ENCODE measurements at regions not wholly inside any gene's neighbourhood (a gene's known extent, or its start where the extent isn't known, plus 50 kb on each side); places are given as distances from the start of the nearest gene placed in this dataset.

DNA sequence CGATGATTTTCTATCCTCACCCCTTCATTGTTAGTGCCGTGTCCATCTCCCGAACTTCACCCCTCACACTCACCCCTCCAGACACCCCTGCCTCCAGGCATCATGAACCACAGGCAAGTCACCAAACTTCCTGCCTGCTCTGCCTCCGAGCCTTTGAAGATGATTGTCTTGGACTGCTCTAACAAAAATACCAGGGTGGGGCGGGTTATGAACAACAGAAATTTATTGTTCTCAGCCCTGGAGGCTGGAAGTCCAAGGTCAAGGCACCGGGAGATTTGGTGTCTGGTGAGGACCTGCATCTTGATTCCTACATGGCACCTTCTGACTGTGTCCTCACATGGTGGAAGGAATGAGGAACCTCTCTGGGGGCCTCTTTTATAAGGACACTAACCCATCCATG lies 1508.3 kb downstream of the TBC1D22A start:
- DNase-seq (ENCODE audit: low read depth): no peak

- DNase-seq (ENCODE audit: low read depth): no peak
Measured at GRCh38 chr22:48268771-48269552, 1506.5 kb downstream of the TBC1D22A start.

GRCh38 chr22:48268293-48268692 lies 1505.8 kb downstream of the TBC1D22A start:
- no peak for DNase-seq (ENCODE audit: low read depth)

DNA sequence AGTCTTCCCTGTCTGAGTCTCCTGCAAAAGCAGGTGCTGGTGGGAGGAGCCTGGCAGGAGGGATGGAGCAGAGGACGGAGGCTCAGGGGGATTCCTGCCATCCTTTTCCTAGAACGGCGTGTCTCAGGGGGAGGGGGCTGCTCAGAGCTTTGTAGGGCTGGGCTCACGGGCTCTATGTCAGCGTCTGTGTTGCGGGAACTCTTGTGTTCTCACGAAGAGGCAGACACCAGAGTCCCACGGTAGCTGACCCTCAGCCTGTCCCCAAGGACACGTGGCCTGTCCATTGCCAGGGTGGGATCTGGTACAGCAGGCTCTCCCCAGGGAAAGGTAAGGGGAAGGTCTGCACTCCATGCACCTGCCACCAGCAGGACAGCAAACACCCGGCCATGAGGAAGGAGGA lies 1505.2 kb downstream of the TBC1D22A start:
- no peak for DNase-seq (ENCODE audit: low read depth)

GRCh38 chr22:48265000-48265625 lies 1502.7 kb downstream of the TBC1D22A start:
- DNase-seq (ENCODE audit: low read depth): no peak

DNA sequence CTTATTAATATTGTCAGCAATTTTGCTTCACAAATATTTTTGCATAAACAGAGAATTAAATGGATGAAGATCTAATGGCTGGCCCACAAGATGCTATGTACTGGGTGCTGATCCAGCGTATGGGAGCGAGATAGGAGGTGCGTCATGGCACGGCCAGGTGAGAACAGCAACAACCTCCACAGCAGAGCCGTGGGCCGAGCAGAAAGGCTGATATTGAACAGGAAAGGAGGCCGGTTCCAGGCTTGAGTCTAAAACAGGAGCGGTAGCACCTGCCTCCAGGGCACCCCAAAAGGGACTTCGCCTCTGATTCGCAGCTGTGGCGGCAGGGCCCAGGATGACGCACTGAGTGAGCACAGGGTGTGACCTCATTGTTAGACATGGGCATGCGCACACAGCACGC lies 1502.1 kb downstream of the TBC1D22A start:
- DNase-seq (ENCODE audit: low read depth): no peak

GRCh38 chr22:48263791-48264351 lies 1501.4 kb downstream of the TBC1D22A start:
- DNase-seq (ENCODE audit: low read depth): no peak

DNA sequence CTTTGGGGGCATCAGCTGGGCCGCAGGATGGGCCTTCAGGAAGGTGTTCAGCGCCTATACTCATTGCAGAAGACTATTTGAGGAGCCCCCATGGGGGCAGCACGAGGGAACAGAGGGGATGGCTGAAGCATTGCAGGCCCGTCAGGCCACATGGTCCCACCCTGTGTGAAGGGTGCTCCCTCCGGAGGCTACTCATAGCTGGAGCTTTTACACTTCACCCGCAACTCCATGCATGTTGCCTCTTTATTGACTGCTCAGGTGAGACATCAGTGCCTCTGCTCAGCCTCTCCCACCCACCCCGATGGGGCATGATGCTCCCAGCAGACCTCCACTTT lies 1500.9 kb downstream of the TBC1D22A start:
- no peak for DNase-seq (ENCODE audit: low read depth)

- DNase-seq (ENCODE audit: low read depth): no peak
Measured at GRCh38 chr22:48262596-48263430, 1500.4 kb downstream of the TBC1D22A start.

DNA sequence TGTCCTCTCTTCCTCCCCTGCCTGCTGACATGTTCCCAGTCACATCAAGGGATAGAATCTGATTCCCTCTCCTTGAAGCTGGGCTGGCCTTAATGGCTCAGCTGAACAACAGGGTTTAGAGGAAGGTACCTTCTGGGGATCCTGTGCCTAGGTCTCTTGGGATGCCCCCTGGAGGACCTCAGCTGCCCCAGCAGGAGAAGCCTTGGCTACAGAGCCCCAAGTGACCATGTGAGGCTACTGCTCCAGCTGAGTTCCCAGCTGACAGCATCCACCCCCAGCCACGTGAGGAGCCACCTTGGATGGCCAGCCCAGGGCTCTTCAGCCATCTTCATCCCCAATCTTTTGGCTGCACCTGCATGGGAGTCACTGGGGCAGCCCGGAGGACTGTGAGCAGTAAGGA lies 1499.3 kb downstream of the TBC1D22A start:
- DNase-seq (ENCODE audit: low read depth): no peak

DNA sequence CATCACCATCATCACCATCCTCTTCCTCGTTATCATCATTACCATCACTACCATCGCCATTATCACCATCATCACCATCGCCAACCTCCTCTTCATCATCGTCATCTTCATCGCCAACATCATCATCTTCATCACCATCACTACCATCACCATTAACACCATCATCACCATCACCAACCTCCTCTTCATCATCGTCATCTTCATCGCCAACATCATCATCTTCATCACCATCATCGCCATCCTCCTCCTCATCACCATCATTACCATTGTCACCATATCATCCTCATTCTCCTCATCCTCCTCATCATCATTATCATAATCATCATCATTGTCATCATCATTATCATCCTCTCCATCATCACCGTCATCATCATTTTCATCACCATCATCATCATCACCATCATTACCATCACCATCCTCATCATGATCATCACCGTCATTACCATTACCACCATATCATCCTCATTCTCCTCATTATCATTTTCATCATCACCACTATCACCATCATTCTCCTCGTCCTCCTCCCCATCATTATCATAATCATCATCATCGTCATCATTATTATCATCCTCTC lies 1498.7 kb downstream of the TBC1D22A start:
- no peak for DNase-seq (ENCODE audit: low read depth)

DNA sequence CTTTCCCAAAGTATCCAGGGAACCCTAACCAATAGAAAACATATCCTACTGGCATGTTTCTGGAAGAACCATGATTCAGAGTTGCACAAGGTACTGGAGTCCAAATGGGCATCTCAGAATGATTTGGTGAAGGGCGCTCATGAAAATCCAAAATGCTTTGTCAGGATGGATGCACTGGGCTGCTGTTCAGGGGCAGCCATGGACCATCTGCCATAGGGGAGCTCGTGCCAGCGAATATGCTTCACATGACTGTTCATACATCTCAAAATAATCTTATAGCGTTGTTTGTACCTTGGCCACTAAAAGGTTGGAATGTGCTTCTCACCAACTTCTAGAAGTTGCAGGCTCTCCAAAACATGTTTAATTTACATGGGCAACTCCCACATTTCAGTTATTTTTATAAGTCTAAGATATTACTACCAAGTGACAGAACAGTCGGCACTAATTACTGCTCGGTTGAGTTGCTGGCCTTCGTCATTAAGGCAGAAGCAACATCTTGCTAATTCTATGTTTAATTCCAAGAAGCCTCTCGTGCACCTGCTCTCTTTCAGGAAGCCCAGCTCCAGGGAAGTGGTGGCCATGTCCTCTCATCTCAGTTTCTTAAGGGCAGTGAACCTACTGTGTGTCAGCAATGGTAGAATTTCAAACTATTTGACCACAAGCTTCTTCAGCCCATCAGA lies 1497.7 kb downstream of the TBC1D22A start:
- DNase-seq (ENCODE audit: low read depth): no peak

DNA sequence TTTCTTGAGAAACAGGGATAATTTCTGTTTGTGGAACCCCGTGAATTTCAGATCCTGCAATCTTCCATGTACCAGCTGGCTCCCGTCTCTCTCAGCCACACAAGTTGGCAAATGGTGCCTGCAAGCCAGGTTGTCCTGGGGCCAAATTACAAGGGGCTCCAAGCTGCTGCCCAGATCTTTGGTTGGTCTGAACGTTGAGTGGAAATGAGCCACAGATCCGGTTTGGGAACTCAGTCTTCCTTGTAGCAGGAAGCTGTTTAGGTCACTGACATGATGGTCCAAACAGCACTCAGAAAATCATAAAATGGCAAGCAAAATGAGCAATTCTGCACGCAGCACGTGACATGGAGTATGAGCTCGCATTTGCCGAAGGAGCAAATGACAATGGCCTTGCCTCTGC lies 1496.4 kb downstream of the TBC1D22A start:
- no peak for DNase-seq (ENCODE audit: low read depth)

DNA sequence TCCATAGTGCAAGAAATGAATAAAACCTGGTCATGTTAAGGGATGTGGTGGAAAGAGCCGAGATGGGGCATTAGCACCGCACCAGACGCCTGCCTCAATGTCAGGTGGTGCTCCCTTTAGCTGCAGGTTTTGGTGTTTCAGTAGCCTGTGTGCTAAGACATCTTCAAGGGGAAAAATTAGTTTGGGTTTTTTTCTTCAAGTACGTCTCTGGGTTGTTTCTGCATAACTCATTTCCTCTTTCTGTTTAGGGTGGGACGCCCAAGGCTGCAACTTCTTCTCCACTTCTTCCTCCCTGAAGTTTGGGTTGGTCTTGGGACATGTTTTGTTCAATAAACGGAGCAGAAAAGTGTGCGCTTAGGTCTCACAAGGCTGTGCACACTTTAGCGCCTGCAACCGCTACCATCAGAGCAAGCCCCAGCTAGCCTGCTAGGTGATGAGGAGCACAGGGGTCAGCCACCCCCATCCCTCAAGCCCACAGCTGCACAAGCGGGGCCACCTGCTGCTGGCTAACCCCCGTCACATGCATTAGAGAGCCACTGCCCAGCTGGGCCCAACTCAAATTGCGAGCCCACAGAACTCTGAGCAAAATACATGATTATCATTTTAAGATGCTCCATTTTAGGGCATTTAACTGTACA lies 1495.7 kb downstream of the TBC1D22A start:
- no peak for DNase-seq (ENCODE audit: low read depth)

GRCh38 chr22:48257685-48258055 lies 1495.2 kb downstream of the TBC1D22A start:
- DNase-seq (ENCODE audit: low read depth): no peak

DNA sequence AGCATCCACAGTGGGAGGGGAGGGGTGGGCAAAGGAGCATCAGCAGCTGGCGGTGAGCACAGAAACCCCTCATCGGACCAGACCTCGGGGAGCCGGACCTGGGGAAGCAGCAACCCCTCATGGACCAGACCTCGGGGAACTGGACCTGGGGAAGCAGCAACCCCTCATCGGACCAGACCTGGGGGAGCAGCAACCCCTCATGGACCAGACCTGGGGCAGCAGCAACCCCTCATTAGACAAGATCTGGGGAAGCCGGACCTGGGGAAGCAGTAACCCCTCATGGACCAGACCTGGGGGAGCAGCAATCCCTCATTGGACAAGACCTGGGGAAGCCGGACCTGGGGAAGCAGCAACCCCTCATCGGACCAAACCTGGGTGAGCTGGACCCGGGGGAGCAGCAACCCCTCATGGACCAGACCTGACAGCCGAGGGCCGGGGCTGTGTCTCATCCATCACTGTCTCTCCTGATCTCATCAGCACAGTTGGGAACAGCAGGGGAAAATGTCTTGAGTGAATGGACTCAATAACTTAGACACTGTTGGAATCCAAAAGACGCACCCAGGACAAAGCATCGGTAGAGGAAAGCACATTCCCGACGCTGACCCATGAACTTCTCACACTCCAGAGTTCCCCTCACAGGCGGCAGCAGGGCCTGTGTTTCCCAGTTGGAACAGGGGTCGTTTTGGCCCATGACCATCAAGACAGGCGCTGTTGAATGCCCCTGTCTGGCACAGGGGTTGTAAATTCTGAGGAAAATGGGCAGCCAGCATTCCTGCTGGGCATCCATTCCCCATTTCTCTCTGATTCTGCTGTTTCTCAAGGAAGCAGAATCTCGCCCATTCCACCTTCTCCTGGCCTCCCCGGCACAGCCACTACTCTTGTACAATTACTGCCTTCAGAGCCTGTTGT lies 1494.6 kb downstream of the TBC1D22A start:
- no peak for DNase-seq (ENCODE audit: low read depth)

DNA sequence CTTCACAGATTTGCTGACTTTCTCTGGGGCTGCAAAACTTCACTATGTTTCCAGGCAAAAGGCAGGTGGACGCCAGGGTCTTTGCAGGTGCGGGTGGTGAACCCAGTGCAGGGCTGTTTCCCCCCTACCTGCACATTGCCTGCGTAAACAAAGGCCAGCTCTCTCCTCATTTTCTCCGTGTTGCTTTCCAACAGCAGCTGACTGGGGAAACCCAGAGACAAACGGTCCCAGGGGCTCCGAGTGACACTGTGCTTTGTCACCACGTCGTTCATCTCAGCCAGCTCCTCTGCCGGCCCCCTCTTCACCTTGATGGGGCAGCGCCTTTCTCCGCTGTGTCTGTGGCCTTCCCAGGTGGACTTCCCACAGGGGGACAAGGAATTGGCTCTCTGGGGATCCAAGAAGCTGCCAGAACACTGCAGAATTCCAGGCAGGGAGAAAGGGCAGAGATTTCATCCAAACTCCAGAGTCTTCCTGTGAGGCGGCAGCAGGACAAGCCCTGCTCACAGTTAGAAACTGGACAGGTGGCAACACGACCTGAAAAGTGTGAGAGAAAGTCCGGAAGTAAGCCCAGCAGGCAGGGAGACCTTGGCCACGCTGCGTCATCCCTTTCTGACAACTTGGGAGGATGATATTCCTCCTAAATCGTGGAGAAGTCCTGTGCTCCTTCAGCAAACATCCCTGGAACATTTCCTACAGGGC lies 1493.7 kb downstream of the TBC1D22A start:
- DNase-seq (ENCODE audit: low read depth): no peak

- no peak for DNase-seq (ENCODE audit: low read depth)
Measured at GRCh38 chr22:48254311-48254873, 1491.9 kb downstream of the TBC1D22A start.

GRCh38 chr22:48253573-48253972 lies 1491.1 kb downstream of the TBC1D22A start:
- DNase-seq (ENCODE audit: low read depth): no peak
